Astrocyte (in vitro differentiated cells and primary cell): ENCODE measurements at regions not wholly inside any gene's neighbourhood (a gene's known extent, or its start where the extent isn't known, plus 50 kb on each side); places are given as distances from the start of the nearest gene placed in this dataset.
"Not testable (repeated sequence)": the region's sequence is repeated elsewhere in the genome, so short reads cannot be mapped to it uniquely, and the experiment has no call there.

Experiments
- CTCF ChIP-seq: IDR thresholded peaks from 2 replicates; pipeline ENCODE4 v1.5.1; 2011; ENCODE audit warnings: low read depth, mild to moderate bottlenecking, inconsistent platforms, low read length, moderate library complexity; ENCODE audit not compliant: insufficient read depth
- EZH2 ChIP-seq: IDR thresholded peaks from 2 replicates; pipeline ENCODE4 v1.6.1; 2012; ENCODE audit warnings: mild to moderate bottlenecking, low read length, inconsistent platforms; ENCODE audit not compliant: insufficient read depth

DNA sequence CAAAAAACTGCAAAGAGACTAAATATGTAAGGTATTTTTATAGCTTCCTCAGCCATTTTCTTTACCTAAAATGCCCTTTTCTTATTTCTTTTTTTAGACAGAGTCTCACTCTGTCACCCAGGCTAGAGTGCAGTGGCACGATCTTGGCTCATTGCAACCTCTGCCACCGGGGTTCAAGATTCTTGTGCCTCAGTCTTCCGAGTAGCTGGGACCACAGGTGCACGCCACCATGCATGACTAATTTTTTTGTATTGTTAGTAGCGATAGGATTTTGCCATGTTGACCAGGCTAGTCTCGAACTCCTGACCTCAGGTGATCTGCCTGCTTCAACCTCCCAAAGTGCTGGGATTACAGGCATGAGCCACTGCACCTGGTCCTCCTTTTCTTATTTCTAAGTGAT, 99.4 kb upstream of the CHD1 start:
- TF ChIP-seq CTCF, EZH2: not testable (repeated sequence)
